ENCODE measurements at regions not wholly inside any gene's neighbourhood (a gene's known extent, or its start where the extent isn't known, plus 50 kb on each side); places are given as distances from the start of the nearest gene placed in this dataset.

GRCh38 chr3:116927918-116928317 lies 218.3 kb downstream of the TUSC7 start:
- no peak for TF ChIP-seq CTCF (conservative IDR thresholded peaks at IDR 0.05; ENCODE audit: low read depth, low read length)
- no peak for DNase-seq (ENCODE audit: low read depth)
- H3K4me3 ChIP-seq (ENCODE audit: low read length) = no peak overlapping the region

GRCh38 chr3:116929505-116930222 lies 220.1 kb downstream of the TUSC7 start:
- DNase-seq (ENCODE audit: low read depth) = no peak
- no peak for TF ChIP-seq CTCF (conservative IDR thresholded peaks at IDR 0.05; ENCODE audit: low read depth, low read length)
- H3K4me3 ChIP-seq (ENCODE audit: low read length) = no peak overlapping the region

- no peak for DNase-seq (ENCODE audit: low read depth)
- TF ChIP-seq CTCF (conservative IDR thresholded peaks at IDR 0.05; ENCODE audit: low read depth, low read length) = no peak
- H3K4me3 ChIP-seq (ENCODE audit: low read length) = no peak overlapping the region
Observed at GRCh38 chr3:116930786-116931185, 221.2 kb downstream of the TUSC7 start.

GRCh38 chr3:116939091-116939490 lies 229.5 kb downstream of the TUSC7 start:
- no peak for DNase-seq (ENCODE audit: low read depth)
- no peak for TF ChIP-seq CTCF (conservative IDR thresholded peaks at IDR 0.05; ENCODE audit: low read depth, low read length)
- H3K4me3 ChIP-seq (ENCODE audit: low read length) = no peak overlapping the region

- no peak for DNase-seq (ENCODE audit: low read depth)
- no peak overlapping the region for H3K4me3 ChIP-seq (ENCODE audit: low read length)
- TF ChIP-seq CTCF (conservative IDR thresholded peaks at IDR 0.05; ENCODE audit: low read depth, low read length) = no peak
Observed at GRCh38 chr3:116939550-116939949, 230.0 kb downstream of the TUSC7 start.

- TF ChIP-seq CTCF (conservative IDR thresholded peaks at IDR 0.05; ENCODE audit: low read depth, low read length) = no peak
- no peak overlapping the region for H3K4me3 ChIP-seq (ENCODE audit: low read length)
- no peak for DNase-seq (ENCODE audit: low read depth)
Observed at GRCh38 chr3:116940719-116941118, 231.1 kb downstream of the TUSC7 start.

- DNase-seq (ENCODE audit: low read depth) = no peak
- no peak for TF ChIP-seq CTCF (conservative IDR thresholded peaks at IDR 0.05; ENCODE audit: low read depth, low read length)
- no peak overlapping the region for H3K4me3 ChIP-seq (ENCODE audit: low read length)
Observed at GRCh38 chr3:116946376-116946775, 236.8 kb downstream of the TUSC7 start.
